Amniotic epithelial cell (primary cell): ENCODE measurements at regions not wholly inside any gene's neighbourhood (a gene's known extent, or its start where the extent isn't known, plus 50 kb on each side); places are given as distances from the start of the nearest gene placed in this dataset.
A peak's percentile ranks its signal among the peaks of the same experiment; 100 is the strongest.
"Not testable (repeated sequence)": the region's sequence is repeated elsewhere in the genome, so short reads cannot be mapped to it uniquely, and the experiment has no call there.

ENCODE experiments used
- DNase-seq: peaks from one replicate; pipeline ENCODE4 v3.0.0-alpha.2; 2010; ENCODE audit warnings: low read depth

- no peak for DNase-seq
These were observed 93.7 kb upstream of the SGCG start for GRCh38 chr13:23086968-23087623.

GRCh38 chr13:23087880-23088279 lies 92.9 kb upstream of the SGCG start:
- DNase-seq = peak; percentile 39

- no peak for DNase-seq
These were observed 82.4 kb upstream of the SGCG start for GRCh38 chr13:23098161-23098907.

GRCh38 chr13:23105051-23105450 lies 75.7 kb upstream of the SGCG start:
- DNase-seq = no peak

- no peak for DNase-seq
These were observed 73.1 kb upstream of the SGCG start for GRCh38 chr13:23107665-23108064.

- no peak for DNase-seq
These were observed 61.6 kb upstream of the SGCG start for GRCh38 chr13:23119131-23119530.

- DNase-seq = not testable (repeated sequence)
These were observed 53.2 kb upstream of the SGCG start for GRCh38 chr13:23127540-23127939.

- DNase-seq = no peak
These were observed 51.4 kb upstream of the SGCG start for GRCh38 chr13:23129331-23129730.
